GM13977 (cell line): ENCODE measurements at regions not wholly inside any gene's neighbourhood (a gene's known extent, or its start where the extent isn't known, plus 50 kb on each side); places are given as distances from the start of the nearest gene placed in this dataset.
A peak's percentile ranks its signal among the peaks of the same experiment; 100 is the strongest.

Experiments used
- DNase-seq: peaks from one replicate; pipeline ENCODE4 v3.0.0; 2012; ENCODE audit warnings: low spot score
- in situ Hi-C: fragments of 300-500 bp; cut with MboI; formaldehyde crosslinking; loops from one replicate; pipeline ENCODE4 v1.12.0; 2022; ENCODE audit warnings: low sequenced_read_pairs, low pct_unique_long_range_greater_than_20kb, mixed read lengths, inconsistent platforms; ENCODE audit not compliant: unreplicated experiment
- TF ChIP-seq, protein P1 (sequence below): IDR thresholded peaks from 2 replicates; pipeline ENCODE4 v1.5.1; 2012; ENCODE audit warnings: mild to moderate bottlenecking, control low read depth; ENCODE audit not compliant: insufficient read depth; ENCODE audit errors: extremely low read depth, missing control alignments

DNA sequence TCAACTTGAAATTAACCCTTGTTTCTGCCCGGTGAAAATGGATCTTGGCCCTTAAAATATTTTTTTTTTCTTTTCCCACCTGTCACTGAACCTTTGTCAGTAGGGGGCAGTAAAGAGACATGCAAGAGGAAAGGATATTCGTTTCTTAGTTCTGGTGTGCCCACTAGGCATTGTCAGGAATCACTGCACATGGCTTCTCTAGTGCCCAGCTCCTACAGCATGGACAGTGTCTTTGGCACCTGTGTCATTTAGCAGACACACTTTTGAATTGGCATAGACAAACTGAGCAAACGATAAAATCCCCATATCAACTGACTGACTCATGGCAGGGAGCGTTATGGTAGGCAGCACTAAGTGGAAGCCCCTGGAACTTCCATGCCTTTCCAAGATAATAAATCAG, 1048.1 kb downstream of the BRINP3 start:
- peak; percentile 15 for DNase-seq
- TF ChIP-seq, protein P1, sequence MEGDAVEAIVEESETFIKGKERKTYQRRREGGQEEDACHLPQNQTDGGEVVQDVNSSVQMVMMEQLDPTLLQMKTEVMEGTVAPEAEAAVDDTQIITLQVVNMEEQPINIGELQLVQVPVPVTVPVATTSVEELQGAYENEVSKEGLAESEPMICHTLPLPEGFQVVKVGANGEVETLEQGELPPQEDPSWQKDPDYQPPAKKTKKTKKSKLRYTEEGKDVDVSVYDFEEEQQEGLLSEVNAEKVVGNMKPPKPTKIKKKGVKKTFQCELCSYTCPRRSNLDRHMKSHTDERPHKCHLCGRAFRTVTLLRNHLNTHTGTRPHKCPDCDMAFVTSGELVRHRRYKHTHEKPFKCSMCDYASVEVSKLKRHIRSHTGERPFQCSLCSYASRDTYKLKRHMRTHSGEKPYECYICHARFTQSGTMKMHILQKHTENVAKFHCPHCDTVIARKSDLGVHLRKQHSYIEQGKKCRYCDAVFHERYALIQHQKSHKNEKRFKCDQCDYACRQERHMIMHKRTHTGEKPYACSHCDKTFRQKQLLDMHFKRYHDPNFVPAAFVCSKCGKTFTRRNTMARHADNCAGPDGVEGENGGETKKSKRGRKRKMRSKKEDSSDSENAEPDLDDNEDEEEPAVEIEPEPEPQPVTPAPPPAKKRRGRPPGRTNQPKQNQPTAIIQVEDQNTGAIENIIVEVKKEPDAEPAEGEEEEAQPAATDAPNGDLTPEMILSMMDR = peak; percentile 63
- in situ Hi-C loops = no loop called here

DNA sequence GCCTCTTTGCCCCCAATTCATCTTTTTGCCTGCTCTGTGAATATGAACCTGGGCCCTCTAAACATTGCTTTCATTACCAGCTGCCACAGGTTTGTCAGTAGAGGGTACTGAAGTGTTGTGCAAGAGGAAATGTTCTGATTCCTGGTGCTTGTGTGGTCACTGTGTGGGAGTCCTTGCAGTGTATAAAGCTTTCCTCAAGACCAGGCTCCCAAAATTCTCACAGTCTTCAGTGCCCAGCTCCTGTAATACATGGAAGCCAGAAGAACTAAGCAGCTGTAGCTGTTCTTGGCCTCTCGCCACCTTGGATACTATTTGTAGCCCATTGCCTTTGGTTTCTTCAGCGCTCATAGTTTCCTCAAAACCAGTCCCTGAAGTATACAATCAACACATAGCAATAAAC, 1046.2 kb downstream of the BRINP3 start:
- TF ChIP-seq, protein P1 = no peak
- no peak for DNase-seq
- in situ Hi-C loops = no loop called here

DNA sequence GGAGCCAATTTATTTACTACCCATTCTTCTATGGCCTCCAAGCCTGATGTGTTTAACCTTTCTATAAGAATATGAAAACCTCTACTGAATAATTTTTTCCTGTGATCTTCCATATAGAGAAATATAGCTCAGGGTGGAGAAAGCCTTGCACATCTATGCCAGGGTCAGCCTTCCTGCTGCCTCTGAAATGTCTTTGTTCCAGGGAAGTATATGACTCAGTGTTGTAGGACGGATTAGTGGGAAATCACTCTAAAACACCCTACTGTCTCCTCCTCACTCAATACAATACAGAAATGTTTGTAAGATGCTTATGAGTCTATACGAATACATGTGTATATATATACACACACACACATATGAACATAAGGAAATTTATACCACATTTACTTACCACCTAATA, 1044.9 kb downstream of the BRINP3 start:
- DNase-seq = no peak
- in situ Hi-C loops = no loop called here
- TF ChIP-seq, protein P1 = no peak

DNA sequence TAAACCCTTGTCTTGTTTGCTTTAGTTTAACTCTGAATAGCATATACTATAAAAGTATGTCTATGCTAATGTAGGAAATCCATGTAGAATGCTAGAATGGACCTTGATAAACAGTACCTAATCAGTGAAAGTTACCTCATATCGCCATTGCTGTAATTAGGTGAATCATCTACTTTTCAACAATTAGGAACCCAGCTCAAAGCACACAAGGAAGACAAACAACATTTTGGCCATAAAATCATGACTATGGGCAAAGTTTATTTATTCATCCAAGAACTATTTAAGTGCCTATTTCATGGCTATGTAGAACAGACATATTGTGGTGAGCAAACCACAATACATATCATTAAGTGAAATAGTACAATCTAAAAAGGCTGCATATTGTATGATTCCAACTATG, 1043.2 kb downstream of the BRINP3 start:
- TF ChIP-seq, protein P1 = no peak
- in situ Hi-C loops = no loop called here
- DNase-seq = no peak

DNA sequence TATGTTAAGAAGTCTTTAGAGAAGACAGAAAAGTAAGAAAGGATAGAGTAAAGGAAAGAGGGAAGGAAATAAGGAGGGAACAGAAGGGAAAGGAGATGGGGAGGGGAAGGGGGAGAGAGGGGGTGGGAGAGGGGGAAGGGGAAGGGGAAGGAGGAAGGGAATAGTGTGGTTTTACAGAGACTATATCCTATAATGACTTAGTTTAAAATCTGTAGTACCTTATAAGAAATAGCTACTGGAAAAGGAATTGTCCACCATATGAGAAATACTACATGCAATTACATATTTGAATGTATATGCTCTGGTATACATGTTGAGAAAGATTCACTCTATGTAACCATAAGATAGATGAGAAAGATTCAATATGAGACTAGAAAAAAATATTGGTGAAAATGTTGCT, 1042.3 kb downstream of the BRINP3 start:
- in situ Hi-C loops = no loop called here
- TF ChIP-seq, protein P1 = no peak
- DNase-seq = no peak

DNA sequence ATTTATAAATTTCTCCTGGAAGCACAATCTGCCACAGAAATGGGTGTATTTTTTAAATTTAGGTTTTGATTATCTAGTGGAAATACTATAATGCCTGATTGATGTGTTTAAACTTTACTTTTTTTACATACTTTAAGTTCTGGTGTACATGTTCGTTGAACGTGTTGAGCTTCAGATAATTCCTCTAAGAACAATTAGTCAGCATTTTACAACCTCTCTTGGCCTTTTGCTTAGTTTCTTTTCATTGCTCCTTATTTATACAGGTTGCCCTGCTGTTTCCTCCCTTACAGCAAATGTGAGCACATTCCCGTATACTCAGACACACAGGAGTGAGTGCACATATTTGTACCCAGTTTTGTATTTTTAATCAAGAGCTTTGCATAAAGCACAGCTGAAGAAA, 1038.9 kb downstream of the BRINP3 start:
- DNase-seq = no peak
- TF ChIP-seq, protein P1 = no peak
- in situ Hi-C loops = no loop called here

DNA sequence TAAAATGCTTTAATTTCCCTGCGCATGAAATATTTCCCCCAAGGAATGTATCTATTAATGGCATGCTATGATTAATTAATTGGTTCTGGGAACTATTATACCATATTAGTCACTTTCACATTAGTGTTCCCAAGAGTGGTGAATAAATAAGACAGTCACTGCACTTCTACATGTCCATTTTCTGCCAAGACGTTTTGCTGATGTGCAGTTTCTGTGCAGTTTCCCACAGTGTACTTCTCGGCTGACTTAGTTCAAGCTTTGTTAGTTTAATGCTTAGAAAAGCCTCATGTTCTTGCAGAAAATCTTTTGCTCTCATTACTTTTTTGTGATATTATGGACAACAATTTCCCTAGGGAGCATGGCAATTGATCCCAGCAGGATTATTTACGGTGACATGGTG, 1014.5 kb downstream of the BRINP3 start:
- TF ChIP-seq, protein P1 = no peak
- no peak for DNase-seq
- in situ Hi-C loops = no loop called here
